Neuron (in vitro differentiated cells): ENCODE measurements at regions not wholly inside any gene's neighbourhood (a gene's known extent, or its start where the extent isn't known, plus 50 kb on each side); places are given as distances from the start of the nearest gene placed in this dataset.
"Not testable (repeated sequence)": the region's sequence is repeated elsewhere in the genome, so short reads cannot be mapped to it uniquely, and the experiment has no call there.

ENCODE experiments used
- H2AFZ ChIP-seq: one replicate; pipeline ENCODE4 v1.6.1; 2013; ENCODE audit warnings: low read depth, mild to moderate bottlenecking, inconsistent platforms, low read length, moderate library complexity
- H3K27me3 ChIP-seq: one replicate; pipeline ENCODE4 v1.6.1; 2013; ENCODE audit warnings: low read length; ENCODE audit not compliant: insufficient read depth
- H3K36me3 ChIP-seq: one replicate; pipeline ENCODE4 v1.6.1; 2013; ENCODE audit warnings: low read length; ENCODE audit not compliant: insufficient read depth
- H3K4me1 ChIP-seq: one replicate; pipeline ENCODE4 v1.6.1; 2013; ENCODE audit warnings: low read length; ENCODE audit not compliant: insufficient read depth
- H3K4me3 ChIP-seq: 2 replicates; pipeline ENCODE4 v1.5.1; 2013; ENCODE audit warnings: mild to moderate bottlenecking, low read length, moderate library complexity
- H3K9me3 ChIP-seq: one replicate; pipeline ENCODE4 v1.6.1; 2013; ENCODE audit warnings: low read length

GRCh38 chr4:60938621-60939020 is 261.5 kb upstream of the ADGRL3 start:
- Histone ChIP-seq H3K9me3 (no peaks in the 10 kb centered on the region), H3K4me3 (no peak overlapping the region), H3K4me1 (no peaks in the 10 kb centered on the region), H3K27me3 (no peaks in the 10 kb centered on the region), H3K36me3 (no peaks in the 10 kb centered on the region), H2AFZ (no peak overlapping the region)

GRCh38 chr4:60944060-60944459 is 256.1 kb upstream of the ADGRL3 start:
- Histone ChIP-seq H3K9me3 (no peaks in the 10 kb centered on the region), H3K4me1 (no peaks in the 10 kb centered on the region), H2AFZ (no peak overlapping the region), H3K36me3 (no peaks in the 10 kb centered on the region), H3K4me3 (no peak overlapping the region), H3K27me3 (no peaks in the 10 kb centered on the region)

- no peak overlapping the region for H2AFZ ChIP-seq
- H3K36me3 ChIP-seq, result no peaks in the 10 kb centered on the region
- no peak overlapping the region for H3K4me3 ChIP-seq
- H3K4me1 ChIP-seq, result no peaks in the 10 kb centered on the region
- no peaks in the 10 kb centered on the region for H3K27me3 ChIP-seq
- no peaks in the 10 kb centered on the region for H3K9me3 ChIP-seq
These were observed 254.5 kb upstream of the ADGRL3 start for GRCh38 chr4:60945641-60946040.

- Histone ChIP-seq H3K4me1 (no peaks in the 10 kb centered on the region), H2AFZ (no peak overlapping the region), H3K36me3 (no peaks in the 10 kb centered on the region), H3K9me3 (no peaks in the 10 kb centered on the region), H3K4me3 (no peak overlapping the region), H3K27me3 (no peaks in the 10 kb centered on the region)
These were observed 252.1 kb upstream of the ADGRL3 start for GRCh38 chr4:60948008-60948407.

GRCh38 chr4:60952921-60953320 is 247.2 kb upstream of the ADGRL3 start:
- Histone ChIP-seq H3K27me3 (no peaks in the 10 kb centered on the region), H3K36me3 (no peaks in the 10 kb centered on the region), H3K4me1 (no peaks in the 10 kb centered on the region), H2AFZ (no peak overlapping the region), H3K9me3 (no peaks in the 10 kb centered on the region), H3K4me3 (no peak overlapping the region)

- Histone ChIP-seq H3K27me3 (no peaks in the 10 kb centered on the region), H3K9me3 (no peaks in the 10 kb centered on the region), H3K36me3 (no peaks in the 10 kb centered on the region), H3K4me1 (no peaks in the 10 kb centered on the region), H2AFZ (no peak overlapping the region), H3K4me3 (no peak overlapping the region)
These were observed 246.3 kb upstream of the ADGRL3 start for GRCh38 chr4:60953826-60954225.

GRCh38 chr4:60962286-60962685 is 237.8 kb upstream of the ADGRL3 start:
- Histone ChIP-seq H3K27me3 (no peaks in the 10 kb centered on the region), H3K36me3 (no peaks in the 10 kb centered on the region), H2AFZ (no peak overlapping the region), H3K4me1 (no peaks in the 10 kb centered on the region), H3K9me3 (no peaks in the 10 kb centered on the region), H3K4me3 (no peak overlapping the region)

- H3K4me3 ChIP-seq, result no peak overlapping the region
- no peaks in the 10 kb centered on the region for H3K4me1 ChIP-seq
- no peaks in the 10 kb centered on the region for H3K36me3 ChIP-seq
- peaks cover 3% of the 10 kb centered on the region for H3K9me3 ChIP-seq
- no peaks in the 10 kb centered on the region for H3K27me3 ChIP-seq
- H2AFZ ChIP-seq, result no peak overlapping the region
These were observed 218.6 kb upstream of the ADGRL3 start for GRCh38 chr4:60981534-60981933.

- H3K4me1 ChIP-seq, result no peaks in the 10 kb centered on the region
- H2AFZ ChIP-seq, result no peak overlapping the region
These were observed 211.0 kb upstream of the ADGRL3 start for GRCh38 chr4:60989141-60989540.

GRCh38 chr4:60992037-60992436 is 208.1 kb upstream of the ADGRL3 start:
- Histone ChIP-seq H3K9me3 (no peaks in the 10 kb centered on the region), H3K4me1 (no peaks in the 10 kb centered on the region), H3K4me3 (no peak overlapping the region), H3K36me3 (no peaks in the 10 kb centered on the region), H3K27me3 (no peaks in the 10 kb centered on the region), H2AFZ (no peak overlapping the region)

More at GRCh38 chr4:60989141-60989540, 211.0 kb upstream of the ADGRL3 start:
- Histone ChIP-seq H3K27me3 (no peaks in the 10 kb centered on the region), H3K4me3 (no peak overlapping the region), H3K36me3 (no peaks in the 10 kb centered on the region), H3K9me3 (peaks cover 3% of the 10 kb centered on the region)

GRCh38 chr4:61003301-61003700 is 196.8 kb upstream of the ADGRL3 start:
- Histone ChIP-seq H3K36me3 (no peaks in the 10 kb centered on the region), H3K4me1 (no peaks in the 10 kb centered on the region), H3K9me3 (no peaks in the 10 kb centered on the region), H3K4me3 (no peak overlapping the region), H2AFZ (no peak overlapping the region), H3K27me3 (no peaks in the 10 kb centered on the region)

GRCh38 chr4:61004651-61005170 is 195.4 kb upstream of the ADGRL3 start:
- H3K36me3 ChIP-seq, result no peaks in the 10 kb centered on the region

GRCh38 chr4:61011051-61011450 is 189.1 kb upstream of the ADGRL3 start:
- H3K27me3 ChIP-seq, result no peaks in the 10 kb centered on the region
- no peak overlapping the region for H2AFZ ChIP-seq
- no peaks in the 10 kb centered on the region for H3K4me1 ChIP-seq
- H3K4me3 ChIP-seq, result no peak overlapping the region
- no peaks in the 10 kb centered on the region for H3K36me3 ChIP-seq
- H3K9me3 ChIP-seq, result no peaks in the 10 kb centered on the region

More at GRCh38 chr4:61004651-61005170, 195.4 kb upstream of the ADGRL3 start:
- no peak overlapping the region for H2AFZ ChIP-seq
- H3K4me3 ChIP-seq, result no peak overlapping the region
- H3K9me3 ChIP-seq, result no peaks in the 10 kb centered on the region
- H3K4me1 ChIP-seq, result no peaks in the 10 kb centered on the region
- no peaks in the 10 kb centered on the region for H3K27me3 ChIP-seq

GRCh38 chr4:61011936-61012335 is 188.2 kb upstream of the ADGRL3 start:
- H3K4me3 ChIP-seq, H3K4me1 ChIP-seq, H3K36me3 ChIP-seq, H3K27me3 ChIP-seq, H3K9me3 ChIP-seq, H2AFZ ChIP-seq: not testable (repeated sequence)
